HG03342 (cell line): ENCODE measurements at regions not wholly inside any gene's neighbourhood (a gene's known extent, or its start where the extent isn't known, plus 50 kb on each side); places are given as distances from the start of the nearest gene placed in this dataset.
"Not testable (repeated sequence)": the region's sequence is repeated elsewhere in the genome, so short reads cannot be mapped to it uniquely, and the experiment has no call there.

ENCODE experiments used
- ATAC-seq: cut with Tn5 transposase; IDR thresholded peaks from one replicate; pipeline ENCODE4 v1.9.1; 2021; ENCODE audit warnings: mild to moderate bottlenecking, moderate library complexity; ENCODE audit not compliant: unreplicated experiment

GRCh38 chr12:13368971-13369370, 172.4 kb downstream of the EMP1 start:
- no peak for ATAC-seq

- ATAC-seq = no peak
Measured at GRCh38 chr12:13368431-13368830, 171.9 kb downstream of the EMP1 start.

- ATAC-seq = no peak
Measured at GRCh38 chr12:13367973-13368372, 171.4 kb downstream of the EMP1 start.

GRCh38 chr12:13365748-13366366, 169.3 kb downstream of the EMP1 start:
- no peak for ATAC-seq

GRCh38 chr12:13362260-13362841, 165.8 kb downstream of the EMP1 start:
- peak; percentile 100 for ATAC-seq

- ATAC-seq = no peak
Measured at GRCh38 chr12:13359636-13360035, 163.1 kb downstream of the EMP1 start.

GRCh38 chr12:13358391-13358905, 161.9 kb downstream of the EMP1 start:
- ATAC-seq = no peak

- no peak for ATAC-seq
Measured at GRCh38 chr12:13350946-13351345, 154.4 kb downstream of the EMP1 start.

- no peak for ATAC-seq
Measured at GRCh38 chr12:13350381-13350780, 153.9 kb downstream of the EMP1 start.

- no peak for ATAC-seq
Measured at GRCh38 chr12:13348464-13348863, 151.9 kb downstream of the EMP1 start.

GRCh38 chr12:13347241-13348043, 150.9 kb downstream of the EMP1 start:
- ATAC-seq = no peak

GRCh38 chr12:13345722-13346121, 149.2 kb downstream of the EMP1 start:
- no peak for ATAC-seq

- no peak for ATAC-seq
Measured at GRCh38 chr12:13343375-13343774, 146.8 kb downstream of the EMP1 start.

- ATAC-seq = no peak
Measured at GRCh38 chr12:13342971-13343370, 146.4 kb downstream of the EMP1 start.

GRCh38 chr12:13340149-13340548, 143.6 kb downstream of the EMP1 start:
- ATAC-seq = no peak

- no peak for ATAC-seq
Measured at GRCh38 chr12:13339538-13339937, 143.0 kb downstream of the EMP1 start.

GRCh38 chr12:13339091-13339490, 142.6 kb downstream of the EMP1 start:
- no peak for ATAC-seq

GRCh38 chr12:13337791-13338190, 141.3 kb downstream of the EMP1 start:
- ATAC-seq = no peak

GRCh38 chr12:13336216-13336615, 139.7 kb downstream of the EMP1 start:
- no peak for ATAC-seq

- no peak for ATAC-seq
Measured at GRCh38 chr12:13328535-13328934, 132.0 kb downstream of the EMP1 start.

- no peak for ATAC-seq
Measured at GRCh38 chr12:13326076-13326475, 129.6 kb downstream of the EMP1 start.

GRCh38 chr12:13325037-13325436, 128.5 kb downstream of the EMP1 start:
- not testable (repeated sequence) for ATAC-seq
